Stomach (tissue), 8 donors: ENCODE measurements at regions not wholly inside any gene's neighbourhood (a gene's known extent, or its start where the extent isn't known, plus 50 kb on each side); places are given as distances from the start of the nearest gene placed in this dataset.

ENCODE experiments used
- DNase-seq, 2 donors: peaks; one replicate each; pipeline versions ENCODE4 v3.0.0 to v3.0.0-alpha.2; 2013 to 2019
- H3K27ac ChIP-seq, 5 donors: fragments of 200-600 bp in 4 of 5; sonication (generic) in 4 of 5; one replicate each; pipeline ENCODE4 v1.5.1; 2013 to 2019; ENCODE audit warnings: mild to moderate bottlenecking in 1 of 5, moderate library complexity in 1 of 5
- H3K27me3 ChIP-seq, 3 donors: fragments of 200-600 bp; sonication (generic); one replicate each; pipeline ENCODE4 v1.5.1; 2017 to 2019; ENCODE audit warnings: mixed run types in 1 of 3
- H3K36me3 ChIP-seq, 4 donors: fragments of 200-600 bp; sonication (generic); 1 replicate in 3 of 4; 2 replicates in 1 of 4; pipeline ENCODE4 v1.5.1; 2016 to 2019
- H3K4me1 ChIP-seq, 4 donors: fragments of 200-600 bp; sonication (generic); one replicate each; pipeline ENCODE4 v1.5.1; 2016 to 2019
- H3K4me3 ChIP-seq, 4 donors: fragments of 200-600 bp; sonication (generic) in 3 of 4; one replicate each; pipeline ENCODE4 v1.5.1; 2016 to 2019; ENCODE audit warnings: mild to moderate bottlenecking in 1 of 4
- H3K9me3 ChIP-seq, 4 donors: fragments of 200-600 bp; sonication (generic); one replicate each; pipeline ENCODE4 v1.5.1; 2016 to 2019
- CTCF ChIP-seq, 7 experiments: fragments of 450-650 bp in 4 of 7; fragments of 200-600 bp in 3 of 7; sonication (generic) in 3 of 7; IDR thresholded peaks; one replicate each; pipeline ENCODE4 v1.5.1; 2016 to 2019; ENCODE audit warnings: antibody characterized with exemption in 7 of 7, control low read depth in 2 of 7, mild to moderate bottlenecking in 1 of 7
- EP300 ChIP-seq: sonication (generic); formaldehyde crosslinking; IDR thresholded peaks from one replicate; pipeline ENCODE4 v1.6.1; 2017; ENCODE audit warnings: antibody characterized with exemption
- POLR2A ChIP-seq, 4 donors: fragments of 450-650 bp; IDR thresholded peaks; one replicate each; pipeline ENCODE4 v1.6.1; 2016; ENCODE audit warnings: antibody characterized with exemption in 4 of 4, control low read depth in 2 of 4, mild to moderate bottlenecking in 1 of 4, moderate library complexity in 1 of 4
- POLR2AphosphoS5 ChIP-seq, 3 donors: sonication (generic); formaldehyde crosslinking; IDR thresholded peaks; one replicate each; pipeline ENCODE4 v1.6.1; 2016; ENCODE audit warnings: antibody characterized with exemption in 3 of 3
- WGBS, 5 donors: extraction: QIAGEN DNeasy Blood & Tissue Kit in 3 of 5; methylation state at CpG; one replicate each; pipeline versions ENCODE4 v1.1.5 to v1.1.7; 2013 to 2018; 5-methylcytosine and 5-hydroxymethylcytosine counted together
- intact Hi-C: fragments of 100-400 bp; cut with DNase I; formaldehyde crosslinking; loops from one replicate; pipeline ENCODE4 v1.15.1; 2023; ENCODE audit warnings: low total_unique reads
- donor health status: healthy with polysubstance abuse.
- donor health status: Bipolar disorder and iron deficiency.
- donor health status: healthy.

GRCh38 chr10:65798133-65798532 lies 1127.7 kb upstream of the LRRTM3 start:
- Histone ChIP-seq H3K27me3 (no peaks in the 10 kb centered on the region), H3K27ac (no peak overlapping the region), H3K4me1 (peaks cover 0 to 16% (median 5%) of the 10 kb centered on the region in 4 donors), H3K4me3 (no peak overlapping the region), H3K36me3 (no peaks in the 10 kb centered on the region), H3K9me3 (no peaks in the 10 kb centered on the region)
- no peak for DNase-seq
- TF ChIP-seq POLR2A (IDR thresholded peaks at IDR 0.05) = no peak
- no peak for TF ChIP-seq POLR2AphosphoS5 (IDR thresholded peaks at IDR 0.05)
- no peak for TF ChIP-seq CTCF (IDR thresholded peaks at IDR 0.05)
- no peak for TF ChIP-seq EP300
- intact Hi-C loops = no loop called here
- WGBS, 5 donors = 91 to 94% (median 91%) methylated on average over 3 of the region's 3 CpGs

GRCh38 chr10:65802391-65802790 lies 1123.4 kb upstream of the LRRTM3 start:
- intact Hi-C loops = no loop called here
- H3K36me3 ChIP-seq = no peaks in the 10 kb centered on the region
- DNase-seq = no peak
- no peaks in the 10 kb centered on the region for H3K27me3 ChIP-seq
- WGBS, 5 donors = 71 to 92% (median 83%) methylated on average over 2 of the region's 2 CpGs
- no peak overlapping the region for H3K27ac ChIP-seq
- TF ChIP-seq EP300 (no peak), CTCF (IDR thresholded peaks at IDR 0.05) (no peak), POLR2AphosphoS5 (IDR thresholded peaks at IDR 0.05) (no peak), POLR2A (IDR thresholded peaks at IDR 0.05) (no peak)
- peaks cover 0 to 6% (median 0%) of the 10 kb centered on the region in 4 donors for H3K4me1 ChIP-seq
- H3K9me3 ChIP-seq = no peaks in the 10 kb centered on the region
- H3K4me3 ChIP-seq = no peak overlapping the region

- no peak overlapping the region for H3K4me3 ChIP-seq
- 15 to 46% (median 36%) methylated on average over 1 of the region's 1 CpG for WGBS, 5 donors
- intact Hi-C loops = no loop called here
These were observed 1120.3 kb upstream of the LRRTM3 start for GRCh38 chr10:65805511-65805910.

GRCh38 chr10:65805993-65806392 lies 1119.8 kb upstream of the LRRTM3 start:
- peaks cover 0 to 6% (median 0%) of the 10 kb centered on the region in 4 donors for H3K4me1 ChIP-seq
- no peak for DNase-seq
- no peaks in the 10 kb centered on the region for H3K27me3 ChIP-seq
- intact Hi-C loops = no loop called here
- WGBS, 5 donors = 17 to 60% (median 28%) methylated on average over 1 of the region's 1 CpG
- TF ChIP-seq CTCF (IDR thresholded peaks at IDR 0.05) = no peak
- TF ChIP-seq POLR2AphosphoS5 (IDR thresholded peaks at IDR 0.05) = no peak
- no peak for TF ChIP-seq POLR2A (IDR thresholded peaks at IDR 0.05)
- TF ChIP-seq EP300 = no peak
- H3K9me3 ChIP-seq = no peaks in the 10 kb centered on the region
- no peak overlapping the region for H3K27ac ChIP-seq
- H3K4me3 ChIP-seq = no peak overlapping the region
- H3K36me3 ChIP-seq = no peaks in the 10 kb centered on the region

More at GRCh38 chr10:65805511-65805910, 1120.3 kb upstream of the LRRTM3 start:
- Histone ChIP-seq H3K9me3 (no peaks in the 10 kb centered on the region), H3K27me3 (no peaks in the 10 kb centered on the region), H3K36me3 (no peaks in the 10 kb centered on the region), H3K4me1 (peaks cover 0 to 6% (median 0%) of the 10 kb centered on the region in 4 donors), H3K27ac (no peak overlapping the region)
- DNase-seq = no peak
- TF ChIP-seq EP300 = no peak
- TF ChIP-seq CTCF (IDR thresholded peaks at IDR 0.05) = no peak
- TF ChIP-seq POLR2A (IDR thresholded peaks at IDR 0.05) = no peak
- TF ChIP-seq POLR2AphosphoS5 (IDR thresholded peaks at IDR 0.05) = no peak
